A673 (cell line): ENCODE measurements at regions not wholly inside any gene's neighbourhood (a gene's known extent, or its start where the extent isn't known, plus 50 kb on each side); places are given as distances from the start of the nearest gene placed in this dataset.

Experiments
- BruUV-seq: library from RNA; stranded (reverse); fragments of 400-500 nt; replicated peaks from 2 replicates; lab custom pipeline; 2021; lab: Mats Ljungman, UMichigan
- CTCF ChIA-PET: fragments of 300-600 bp; sonication (Branson Sonifier 250); formaldehyde crosslinking; loops from one replicate; lab custom pipeline; 2022; ENCODE audit warnings: antibody characterized with exemption; lab: Charles Lee
- POLR2A ChIA-PET: fragments of 300-600 bp; sonication (Branson Sonifier 250); formaldehyde crosslinking; loops from one replicate; lab custom pipeline; 2022; ENCODE audit warnings: antibody characterized with exemption; ENCODE audit not compliant: low non-redundant PET; lab: Charles Lee
- DNase-seq: peaks from one replicate; pipeline ENCODE4 v3.0.0-alpha.2; 2015; ENCODE audit warnings: low spot score
- H3K27ac ChIP-seq: fragments of 200-600 bp; sonication (generic); 2 replicates; pipeline ENCODE4 v1.5.1; 2016; ENCODE audit warnings: mixed run types, low read depth, mild to moderate bottlenecking, mixed read lengths, antibody characterized with exemption, low read length; ENCODE audit not compliant: poor library complexity, severe bottlenecking
- H3K27me3 ChIP-seq: fragments of 200-600 bp; sonication (generic); replicated peaks from 2 replicates; pipeline ENCODE4 v1.6.1; 2017; ENCODE audit warnings: mixed run types, low read depth, mild to moderate bottlenecking, mixed read lengths, antibody characterized with exemption, low read length; ENCODE audit not compliant: insufficient read depth, poor library complexity
- H3K36me3 ChIP-seq: fragments of 200-600 bp; sonication (generic); 2 replicates; pipeline ENCODE4 v1.6.1; 2016; ENCODE audit warnings: mixed run types, mild to moderate bottlenecking, mixed read lengths, antibody characterized with exemption, low read length; ENCODE audit not compliant: insufficient read depth, poor library complexity, severe bottlenecking
- H3K4me1 ChIP-seq: fragments of 200-600 bp; sonication (generic); 2 replicates; pipeline ENCODE4 v1.6.1; 2017; ENCODE audit warnings: mixed run types, mild to moderate bottlenecking, mixed read lengths, antibody characterized with exemption, low read length; ENCODE audit not compliant: insufficient read depth, poor library complexity, severe bottlenecking
- H3K4me3 ChIP-seq: fragments of 200-600 bp; sonication (generic); 2 replicates; pipeline ENCODE4 v1.5.1; 2016; ENCODE audit warnings: low read depth, mixed run types, mild to moderate bottlenecking, mixed read lengths, low read length; ENCODE audit not compliant: poor library complexity, severe bottlenecking
- H3K9me3 ChIP-seq: fragments of 200-600 bp; sonication (generic); 2 replicates; pipeline ENCODE4 v1.6.1; 2016; ENCODE audit warnings: mixed run types, low read depth, mild to moderate bottlenecking, mixed read lengths, antibody characterized with exemption, low read length; ENCODE audit not compliant: poor library complexity, severe bottlenecking
- EZH2 ChIP-seq: fragments of 200-600 bp; sonication (generic); IDR thresholded peaks from 2 replicates; pipeline ENCODE4 v1.6.1; 2017; ENCODE audit warnings: borderline replicate concordance, low read depth, mild to moderate bottlenecking, mixed read lengths, antibody characterized with exemption, low read length; ENCODE audit not compliant: poor library complexity, severe bottlenecking
- intact Hi-C: fragments of 100-400 bp; cut with micrococcal nuclease; formaldehyde crosslinking; loops from one replicate; pipeline ENCODE4 v1.10.0; 2022; ENCODE audit not compliant: unreplicated experiment
- TF ChIP-seq, protein P1 (sequence below): fragments of 300-800, 200-600 bp; sonication (generic); conservative IDR thresholded peaks from 2 replicates; pipeline ENCODE4 v1.5.1; 2017; ENCODE audit warnings: low read depth, mild to moderate bottlenecking, antibody characterized with exemption, low read length, moderate library complexity, mixed read lengths

DNA sequence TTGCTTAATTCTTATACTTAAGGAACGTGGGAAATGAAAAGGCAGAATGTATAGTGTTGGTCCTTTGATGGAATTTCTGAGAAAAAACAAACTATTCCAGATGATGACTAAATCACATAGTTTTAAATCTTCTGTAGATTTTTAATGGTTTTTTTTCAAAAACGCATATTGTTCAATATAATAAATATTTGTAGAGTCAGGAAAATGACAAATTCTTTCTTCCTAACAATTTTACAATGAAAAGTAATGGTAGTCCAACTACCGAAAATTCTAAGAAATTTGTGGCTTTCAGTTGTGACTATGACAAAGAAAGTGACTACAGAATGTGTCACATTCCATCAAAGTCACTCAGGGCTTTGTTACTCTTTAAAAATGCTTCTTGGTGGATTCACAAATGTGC, 164.8 kb upstream of the PITX2 start:
- TF ChIP-seq, protein P1, sequence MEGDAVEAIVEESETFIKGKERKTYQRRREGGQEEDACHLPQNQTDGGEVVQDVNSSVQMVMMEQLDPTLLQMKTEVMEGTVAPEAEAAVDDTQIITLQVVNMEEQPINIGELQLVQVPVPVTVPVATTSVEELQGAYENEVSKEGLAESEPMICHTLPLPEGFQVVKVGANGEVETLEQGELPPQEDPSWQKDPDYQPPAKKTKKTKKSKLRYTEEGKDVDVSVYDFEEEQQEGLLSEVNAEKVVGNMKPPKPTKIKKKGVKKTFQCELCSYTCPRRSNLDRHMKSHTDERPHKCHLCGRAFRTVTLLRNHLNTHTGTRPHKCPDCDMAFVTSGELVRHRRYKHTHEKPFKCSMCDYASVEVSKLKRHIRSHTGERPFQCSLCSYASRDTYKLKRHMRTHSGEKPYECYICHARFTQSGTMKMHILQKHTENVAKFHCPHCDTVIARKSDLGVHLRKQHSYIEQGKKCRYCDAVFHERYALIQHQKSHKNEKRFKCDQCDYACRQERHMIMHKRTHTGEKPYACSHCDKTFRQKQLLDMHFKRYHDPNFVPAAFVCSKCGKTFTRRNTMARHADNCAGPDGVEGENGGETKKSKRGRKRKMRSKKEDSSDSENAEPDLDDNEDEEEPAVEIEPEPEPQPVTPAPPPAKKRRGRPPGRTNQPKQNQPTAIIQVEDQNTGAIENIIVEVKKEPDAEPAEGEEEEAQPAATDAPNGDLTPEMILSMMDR: no peak
- TF ChIP-seq EZH2: no peak
- Histone ChIP-seq H3K27ac (no peak overlapping the region), H3K36me3 (no peaks in the 10 kb centered on the region), H3K4me3 (no peak overlapping the region), H3K9me3 (no peaks in the 10 kb centered on the region), H3K27me3 (no peaks in the 10 kb centered on the region), H3K4me1 (no peaks in the 10 kb centered on the region)
- no peak for DNase-seq
- intact Hi-C loops: no loop called here
- ChIA-PET CTCF (no interaction called here), POLR2A (no interaction called here)
- no TSS peak for BruUV-seq

DNA sequence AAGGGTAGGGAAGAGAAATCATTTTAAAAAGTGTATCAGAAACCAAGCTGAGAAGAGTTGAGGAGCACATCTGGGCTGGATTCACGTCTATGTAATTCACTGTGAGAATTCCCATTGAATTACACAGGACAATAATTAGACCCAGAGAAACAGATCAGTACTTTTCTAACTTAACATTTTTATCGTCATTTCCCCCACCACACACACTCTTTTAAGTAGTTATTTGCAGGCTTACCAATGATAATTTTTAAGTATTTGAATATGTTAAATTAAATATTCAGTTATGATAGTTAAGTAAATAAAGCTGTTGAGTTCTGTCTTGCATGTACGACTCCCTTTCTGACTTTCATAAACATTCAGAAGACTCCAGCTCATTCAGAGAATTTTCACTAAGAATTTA, 165.4 kb upstream of the PITX2 start:
- H3K27me3 ChIP-seq: no peaks in the 10 kb centered on the region
- TF ChIP-seq, protein P1: no peak
- TF ChIP-seq EZH2: no peak
- H3K9me3 ChIP-seq: no peaks in the 10 kb centered on the region
- H3K27ac ChIP-seq: no peak overlapping the region
- H3K36me3 ChIP-seq: no peaks in the 10 kb centered on the region
- ChIA-PET CTCF (no interaction called here), POLR2A (no interaction called here)
- no peak for DNase-seq
- no peaks in the 10 kb centered on the region for H3K4me1 ChIP-seq
- BruUV-seq: no TSS peak
- intact Hi-C loops: no loop called here
- H3K4me3 ChIP-seq: no peak overlapping the region

DNA sequence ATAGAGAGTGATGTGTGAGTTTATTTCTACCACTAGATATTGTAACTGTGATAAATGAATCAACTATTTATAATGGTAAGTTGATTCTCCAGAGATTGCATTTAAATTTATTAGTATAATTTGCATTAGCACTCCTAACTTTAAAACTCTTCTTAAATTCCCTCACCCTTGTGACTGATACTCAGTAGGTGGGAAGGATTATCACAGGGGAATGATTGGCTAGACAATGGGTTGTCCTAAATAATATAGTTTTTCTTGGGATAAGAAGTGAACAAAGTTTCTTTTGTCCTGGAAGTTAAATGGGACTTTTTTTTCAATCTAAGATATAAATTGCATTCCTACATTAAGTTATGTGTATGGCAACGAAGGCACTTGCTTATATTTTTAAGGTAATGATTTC, 169.2 kb upstream of the PITX2 start:
- Histone ChIP-seq H3K27me3 (no peaks in the 10 kb centered on the region), H3K4me1 (peaks cover 4% of the 10 kb centered on the region), H3K27ac (no peak overlapping the region), H3K36me3 (no peaks in the 10 kb centered on the region), H3K4me3 (no peak overlapping the region), H3K9me3 (no peaks in the 10 kb centered on the region)
- intact Hi-C loops: no loop called here
- ChIA-PET POLR2A (no interaction called here), CTCF (no interaction called here)
- DNase-seq: no peak
- no peak for TF ChIP-seq EZH2
- TF ChIP-seq, protein P1: no peak
- BruUV-seq: no TSS peak
